ENCODE measurements at regions not wholly inside any gene's neighbourhood (a gene's known extent, or its start where the extent isn't known, plus 50 kb on each side); places are given as distances from the start of the nearest gene placed in this dataset.
"Not testable (repeated sequence)": the region's sequence is repeated elsewhere in the genome, so short reads cannot be mapped to it uniquely, and the experiment has no call there.

GRCh38 chr12:68479261-68479895, 131.3 kb upstream of the RAP1B start:
- DNase-seq (ENCODE audit: low spot score): no peak

GRCh38 chr12:68479896-68480291, 130.8 kb upstream of the RAP1B start:
- DNase-seq (ENCODE audit: low spot score): no peak

DNA sequence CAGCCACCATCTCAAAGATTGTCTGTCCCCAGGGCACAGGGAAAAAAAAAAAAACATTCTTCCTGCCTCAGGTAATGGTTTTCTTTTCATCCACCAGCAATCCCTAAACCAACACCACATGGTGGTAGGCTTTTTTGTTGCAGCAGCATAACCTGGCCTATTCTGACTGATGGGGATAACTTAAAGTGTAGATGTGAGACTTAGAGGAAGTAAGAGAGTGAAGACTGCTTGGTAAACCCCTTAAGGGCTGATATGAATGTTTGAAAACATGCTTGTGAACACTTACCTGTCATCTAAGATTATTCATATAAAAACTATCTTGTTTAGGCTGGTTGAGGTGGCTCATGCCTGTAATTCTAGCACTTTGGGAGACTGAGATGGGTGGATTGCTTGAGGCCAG, 130.2 kb upstream of the RAP1B start:
- no peak for DNase-seq (ENCODE audit: low spot score)

DNA sequence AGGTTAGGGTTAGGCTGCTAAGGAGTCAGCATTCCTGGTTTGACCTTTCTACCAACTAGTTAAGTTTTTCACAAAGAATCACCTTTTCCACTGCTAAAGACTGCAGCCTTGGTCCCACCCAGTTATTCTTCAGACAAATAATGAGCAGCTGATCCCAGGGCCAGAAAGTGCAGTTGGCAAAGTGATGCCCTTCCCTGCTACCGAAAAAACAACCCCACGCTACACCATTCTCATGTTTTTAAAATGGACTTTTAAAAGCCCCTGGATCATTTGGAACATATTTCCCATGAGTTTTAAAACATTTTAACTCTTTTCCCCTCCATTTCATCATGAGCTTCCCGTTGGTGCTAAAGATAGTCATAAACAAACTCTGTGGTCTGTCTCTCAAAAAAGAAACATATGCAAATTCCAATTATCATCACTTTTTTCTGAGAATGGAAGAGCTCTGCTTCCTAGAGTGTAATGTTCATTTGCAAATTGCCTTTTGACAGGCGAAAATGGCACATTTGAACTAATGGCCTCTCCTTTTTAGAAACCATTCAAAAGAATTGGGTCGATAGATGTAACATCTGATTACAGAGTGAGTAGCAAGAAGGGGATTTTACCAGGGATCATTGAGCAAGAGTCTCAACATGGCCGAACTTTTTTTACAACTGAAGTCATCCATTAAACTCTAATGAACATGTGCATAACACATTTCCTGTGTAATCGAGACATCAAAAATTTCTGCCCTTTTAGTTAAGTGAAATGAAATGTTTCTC, 129.3 kb upstream of the RAP1B start:
- no peak for DNase-seq (ENCODE audit: low spot score)

DNA sequence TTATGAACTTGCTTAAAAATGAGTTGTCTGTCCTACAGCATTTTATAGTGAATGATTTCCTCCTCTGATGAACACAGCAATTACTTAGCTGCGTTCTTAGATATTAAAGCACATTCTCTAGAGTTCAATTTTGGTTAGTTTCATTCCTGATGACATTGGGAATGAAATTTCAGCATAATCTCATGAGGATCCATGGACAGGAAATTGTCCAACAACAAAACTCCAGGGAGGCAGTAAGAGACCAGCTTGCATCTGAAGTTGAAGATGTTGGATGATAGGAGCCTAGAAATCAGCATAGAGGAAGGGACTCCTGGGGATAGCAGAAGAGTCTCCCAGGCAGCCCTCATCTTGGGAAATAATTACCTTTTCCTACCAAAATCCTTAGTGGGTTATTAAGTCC, 128.7 kb upstream of the RAP1B start:
- DNase-seq (ENCODE audit: low spot score): no peak

DNA sequence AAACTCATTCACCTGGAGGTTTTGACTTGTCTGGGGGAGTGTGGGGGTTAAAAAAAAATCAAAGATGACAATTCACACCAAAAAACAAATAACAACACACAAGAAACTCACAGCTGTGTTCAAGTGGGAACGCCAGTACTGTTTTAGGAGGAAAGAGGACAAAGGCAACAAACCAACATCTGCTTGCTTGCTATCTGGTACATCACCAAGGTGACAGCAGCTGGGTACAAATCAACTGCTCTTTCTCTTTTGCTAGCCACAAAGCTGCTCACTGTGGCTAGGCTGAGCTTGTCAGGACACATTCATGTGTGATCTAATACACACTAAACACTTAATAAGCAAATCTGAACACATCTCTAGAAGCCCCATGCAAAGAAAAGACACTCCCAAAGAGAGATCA, 128.0 kb upstream of the RAP1B start:
- DNase-seq (ENCODE audit: low spot score): no peak

DNA sequence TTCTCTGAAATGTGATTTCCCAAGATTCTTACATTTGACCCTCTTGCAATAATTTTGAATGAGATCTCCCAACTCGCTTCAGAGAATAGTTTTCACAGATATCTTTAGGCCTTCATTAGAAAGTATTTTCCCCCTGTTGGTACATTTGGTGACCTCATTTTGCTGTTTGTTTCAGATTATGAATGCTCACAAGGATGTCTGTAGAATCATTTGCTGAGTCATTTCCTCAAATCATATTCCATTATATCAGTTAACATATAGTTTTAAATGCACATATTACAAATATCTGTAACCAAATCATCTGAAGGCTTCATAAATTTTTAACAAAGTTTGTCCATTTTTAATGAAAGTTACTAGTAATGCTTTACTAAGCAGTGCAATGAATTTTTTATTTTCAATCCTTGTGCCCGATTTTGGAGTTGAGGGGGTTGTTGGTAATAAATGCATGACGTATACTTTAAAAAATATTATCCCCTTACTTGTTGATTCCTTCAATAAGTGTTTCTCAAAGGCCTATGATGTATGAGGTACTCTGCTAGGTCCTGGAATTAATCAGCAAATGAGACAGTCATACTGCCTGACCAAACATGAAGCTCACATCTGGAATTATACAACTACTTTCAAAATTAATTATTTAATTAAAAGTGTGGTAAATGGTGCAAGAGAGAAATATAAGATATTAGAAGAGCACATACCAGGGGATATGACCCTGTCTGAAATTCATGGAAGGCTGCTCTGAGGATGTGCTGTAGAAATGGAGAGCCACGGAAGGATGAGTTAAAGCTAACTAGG, 126.9 kb upstream of the RAP1B start:
- no peak for DNase-seq (ENCODE audit: low spot score)

DNA sequence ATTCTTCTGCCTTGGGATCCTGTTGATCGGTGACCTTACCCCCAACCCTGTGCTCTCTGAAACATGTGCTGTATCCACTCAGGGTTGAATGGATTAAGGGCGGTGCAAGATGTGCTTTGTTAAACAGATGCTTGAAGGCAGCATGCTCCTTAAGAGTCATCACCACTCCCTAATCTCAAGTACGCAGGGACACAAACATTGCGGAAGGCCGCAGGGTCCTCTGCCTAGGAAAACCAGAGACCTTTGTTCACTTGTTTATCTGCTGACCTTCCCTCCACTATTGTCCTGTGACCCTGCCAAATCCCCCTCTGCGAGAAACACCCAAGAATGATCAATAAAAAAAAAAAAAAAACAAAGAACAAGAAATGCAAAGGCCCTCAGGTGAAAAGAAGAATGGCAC, 126.1 kb upstream of the RAP1B start:
- not testable (repeated sequence) for DNase-seq (ENCODE audit: low spot score)

- not testable (repeated sequence) for DNase-seq (ENCODE audit: low spot score)
Observed at GRCh38 chr12:68486449-68486848, 124.2 kb upstream of the RAP1B start.

GRCh38 chr12:68487721-68488309, 122.9 kb upstream of the RAP1B start:
- DNase-seq (ENCODE audit: low spot score): no peak

- DNase-seq (ENCODE audit: low spot score): no peak
Observed at GRCh38 chr12:68489273-68489672, 121.4 kb upstream of the RAP1B start.

DNA sequence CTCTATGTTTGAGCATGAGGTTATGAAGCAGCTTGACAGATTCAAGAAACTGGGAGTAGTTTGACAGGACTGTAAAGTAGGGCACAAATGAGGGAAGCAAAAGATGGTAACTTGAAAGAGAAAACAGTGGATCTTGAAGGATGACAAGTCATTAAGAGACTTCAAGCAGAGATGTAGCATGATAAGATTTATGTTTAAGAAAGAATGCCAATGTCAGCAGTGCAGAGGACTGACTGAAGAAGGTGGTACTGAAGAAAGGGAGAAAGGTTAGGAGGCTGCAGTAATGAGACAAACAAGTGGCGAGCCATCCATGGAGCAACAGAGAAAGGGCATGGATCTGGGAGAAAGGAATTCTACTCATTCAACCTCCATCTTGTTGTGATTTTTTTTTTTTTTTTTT, 120.2 kb upstream of the RAP1B start:
- no peak for DNase-seq (ENCODE audit: low spot score)

DNA sequence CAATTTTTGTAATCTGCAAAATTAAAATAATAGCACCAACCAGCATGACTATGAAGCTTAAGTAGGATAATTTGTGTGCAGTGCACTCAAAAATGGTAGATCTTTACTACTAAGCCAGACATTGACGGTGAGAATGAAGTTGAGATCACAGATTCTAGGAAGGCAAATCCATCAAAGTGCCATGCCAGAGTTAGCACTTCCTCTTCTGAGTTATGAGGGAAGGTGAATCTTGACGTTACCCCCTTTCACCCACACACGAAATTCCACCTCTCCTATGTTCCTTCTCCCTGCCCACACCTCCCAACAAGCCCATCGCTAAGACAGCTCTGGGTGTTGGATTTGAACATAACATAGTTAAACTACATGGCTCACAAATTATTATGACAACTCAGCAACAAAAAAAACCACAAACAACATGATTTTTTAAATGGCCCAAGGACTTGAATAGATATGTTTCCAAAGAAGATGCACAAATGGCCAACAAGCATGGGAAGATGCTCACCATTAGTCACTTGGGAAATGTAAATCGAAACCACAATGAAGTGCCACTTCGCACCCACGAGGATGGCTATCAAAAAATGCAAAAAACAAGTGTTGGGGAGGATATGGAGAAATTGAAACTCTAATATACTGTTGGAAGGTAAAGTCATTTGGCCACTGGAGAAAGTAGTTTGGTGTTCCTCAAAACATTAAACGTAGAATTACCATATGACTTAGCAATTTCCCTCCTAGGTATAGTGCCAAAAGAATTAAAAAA, 119.3 kb upstream of the RAP1B start:
- no peak for DNase-seq (ENCODE audit: low spot score)

DNA sequence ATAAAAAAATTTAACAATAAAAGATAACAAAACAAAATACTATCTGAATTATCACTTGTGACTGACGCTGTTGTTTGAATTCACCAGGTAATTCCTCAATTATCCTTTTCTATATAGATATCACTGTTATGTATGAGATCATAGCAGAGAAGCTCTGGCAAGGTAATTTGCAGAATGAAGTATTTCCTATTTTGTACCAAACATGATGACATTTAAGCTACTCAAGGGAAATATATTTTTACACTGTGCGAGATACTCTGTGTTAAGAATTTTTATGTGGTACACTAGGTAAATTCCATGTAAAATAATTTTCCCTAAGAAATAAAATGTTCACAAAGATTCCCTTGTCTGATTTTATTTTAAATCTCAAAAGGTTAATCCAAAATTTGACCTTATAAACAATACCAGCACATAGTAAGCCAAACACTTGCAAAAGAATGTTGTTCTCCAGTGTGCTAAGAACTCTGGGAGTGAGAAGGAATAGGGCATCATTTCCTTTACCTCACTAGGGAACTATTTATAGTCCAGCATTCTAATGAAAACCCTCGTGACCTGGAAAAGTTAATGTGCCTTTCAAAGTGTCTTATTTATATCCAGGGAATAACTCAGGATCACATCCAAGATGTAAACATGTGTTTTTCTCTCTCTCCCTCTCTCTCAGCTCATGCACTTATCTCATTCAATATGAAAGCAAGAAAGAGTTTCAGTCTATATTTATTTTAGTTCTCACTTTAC, 115.2 kb upstream of the RAP1B start:
- DNase-seq (ENCODE audit: low spot score): no peak

DNA sequence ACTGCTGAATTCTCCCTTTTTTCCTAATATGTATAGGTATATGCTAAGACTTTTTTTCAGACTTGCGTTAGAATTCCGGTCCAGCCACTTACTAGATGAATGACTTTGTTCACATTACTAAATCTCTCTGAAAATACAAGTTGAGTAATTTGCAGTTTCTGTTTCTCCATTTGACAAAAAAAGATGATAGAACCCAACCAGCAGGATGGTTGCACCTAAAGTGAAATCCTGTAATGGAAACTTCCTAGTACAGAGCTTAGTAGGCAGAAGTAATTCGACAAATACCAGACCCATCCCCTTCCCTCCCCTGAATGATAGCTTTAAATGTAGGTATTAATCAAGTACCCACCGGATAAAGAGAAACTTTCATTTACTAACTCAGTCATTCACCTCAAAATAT, 113.6 kb upstream of the RAP1B start:
- no peak for DNase-seq (ENCODE audit: low spot score)

DNA sequence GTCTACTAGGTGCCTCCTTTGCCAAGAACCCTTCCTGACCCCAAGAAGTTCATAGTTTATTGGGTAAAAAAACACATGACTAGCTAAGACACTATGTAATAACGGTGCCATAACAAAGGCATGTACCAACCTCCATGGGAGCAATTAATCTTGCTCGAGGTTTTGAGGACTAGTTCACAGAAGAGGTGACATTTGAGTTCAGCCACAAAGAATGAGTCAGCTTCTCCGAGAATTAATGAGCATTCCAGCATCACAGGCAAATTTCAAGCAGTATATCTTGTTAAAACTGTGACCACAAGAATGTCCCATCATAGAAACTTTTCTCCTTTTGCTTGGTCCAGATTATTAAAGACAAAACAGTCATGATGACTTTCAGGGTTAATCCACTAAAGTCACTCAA, 113.0 kb upstream of the RAP1B start:
- DNase-seq (ENCODE audit: low spot score): no peak

- DNase-seq (ENCODE audit: low spot score): no peak
Observed at GRCh38 chr12:68498736-68499135, 112.0 kb upstream of the RAP1B start.

GRCh38 chr12:68499616-68500015, 111.1 kb upstream of the RAP1B start:
- DNase-seq (ENCODE audit: low spot score): no peak

GRCh38 chr12:68501226-68501625, 109.5 kb upstream of the RAP1B start:
- no peak for DNase-seq (ENCODE audit: low spot score)

GRCh38 chr12:68505970-68506369, 104.7 kb upstream of the RAP1B start:
- DNase-seq (ENCODE audit: low spot score): no peak

- no peak for DNase-seq (ENCODE audit: low spot score)
Observed at GRCh38 chr12:68506619-68507018, 104.1 kb upstream of the RAP1B start.
